OCI-M2 (cell line): ENCODE measurements at regions not wholly inside any gene's neighbourhood (a gene's known extent, or its start where the extent isn't known, plus 50 kb on each side); places are given as distances from the start of the nearest gene placed in this dataset.
"Not testable (repeated sequence)": the region's sequence is repeated elsewhere in the genome, so short reads cannot be mapped to it uniquely, and the experiment has no call there.

ENCODE experiments used
- DNase-seq: peaks from one replicate; lab custom pipeline; 2025; ENCODE audit not compliant: unreplicated experiment; lab: John Stamatoyannopoulos, UW

DNA sequence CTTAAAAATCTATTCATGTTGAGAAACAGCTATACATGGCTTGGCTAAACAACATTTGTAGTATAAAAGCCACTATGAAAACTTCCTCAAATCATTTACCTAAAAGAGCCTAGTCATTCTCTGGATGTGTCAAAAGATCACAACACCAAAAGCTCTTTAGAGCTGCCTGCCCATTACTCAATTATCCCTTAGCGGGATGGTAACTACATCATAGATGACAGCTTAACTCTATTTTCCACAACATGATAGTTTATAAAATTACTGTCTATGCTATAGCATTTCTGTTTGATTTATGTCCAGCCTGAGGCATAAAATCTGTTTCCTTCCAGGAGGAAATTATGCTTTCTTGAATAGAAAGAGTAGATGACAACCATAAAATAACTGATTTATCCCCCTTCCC, 777.6 kb upstream of the HS3ST5 start:
- no peak for DNase-seq

DNA sequence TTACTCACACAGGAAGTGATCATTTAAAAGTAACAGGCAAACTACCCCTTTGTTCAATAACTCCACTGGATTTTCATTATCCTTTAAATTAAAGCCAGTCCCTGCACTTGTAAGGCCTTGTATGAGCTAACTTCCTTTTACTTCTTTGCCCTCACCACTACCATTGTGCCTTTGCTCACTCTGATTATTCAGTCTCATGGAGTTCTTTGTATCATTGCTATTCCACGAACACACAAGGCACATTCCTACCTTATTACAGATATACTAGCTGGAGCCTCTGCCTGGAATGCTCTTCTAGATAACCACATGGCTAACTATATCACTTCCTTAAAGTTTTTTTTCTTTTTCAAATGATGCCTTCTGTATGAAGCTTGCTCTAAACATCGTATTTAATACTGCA, 748.6 kb upstream of the HS3ST5 start:
- DNase-seq: no peak

DNA sequence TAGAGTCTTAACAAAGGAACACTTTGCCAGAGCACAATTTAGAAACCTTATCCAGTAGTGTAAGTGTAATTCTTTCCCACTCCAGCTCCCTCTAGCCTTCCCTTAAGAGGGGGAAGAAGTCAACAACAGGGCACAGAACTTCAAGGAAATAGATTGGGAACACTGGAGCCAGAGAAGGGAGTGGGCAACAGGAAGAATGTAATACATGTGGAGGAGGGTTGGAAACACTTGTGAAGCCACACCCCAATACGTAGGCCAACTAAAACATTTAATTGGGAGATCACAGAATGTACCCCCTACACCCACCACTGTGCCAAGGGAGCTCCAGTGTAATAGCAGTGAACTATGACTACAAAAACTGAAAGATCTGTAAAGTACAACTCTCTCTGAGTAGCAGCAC, 735.7 kb upstream of the HS3ST5 start:
- no peak for DNase-seq

DNA sequence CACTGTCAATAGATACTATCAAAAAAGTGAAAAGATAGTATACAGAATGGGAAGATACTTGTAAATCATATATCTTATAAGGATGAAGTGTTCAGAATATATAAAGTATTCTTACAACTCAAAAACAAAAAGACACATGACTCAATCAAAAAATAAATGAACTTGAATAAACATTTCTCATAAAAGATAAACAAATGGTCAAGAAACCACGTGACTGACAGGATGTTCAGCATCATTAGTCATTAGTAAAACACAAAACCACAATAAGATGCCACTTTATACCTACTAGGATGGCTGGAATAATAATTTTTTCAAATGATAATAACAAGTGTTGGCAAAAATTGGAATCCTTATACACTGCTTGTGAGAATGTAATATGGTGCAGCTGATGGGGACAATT, 729.1 kb upstream of the HS3ST5 start:
- DNase-seq: no peak

DNA sequence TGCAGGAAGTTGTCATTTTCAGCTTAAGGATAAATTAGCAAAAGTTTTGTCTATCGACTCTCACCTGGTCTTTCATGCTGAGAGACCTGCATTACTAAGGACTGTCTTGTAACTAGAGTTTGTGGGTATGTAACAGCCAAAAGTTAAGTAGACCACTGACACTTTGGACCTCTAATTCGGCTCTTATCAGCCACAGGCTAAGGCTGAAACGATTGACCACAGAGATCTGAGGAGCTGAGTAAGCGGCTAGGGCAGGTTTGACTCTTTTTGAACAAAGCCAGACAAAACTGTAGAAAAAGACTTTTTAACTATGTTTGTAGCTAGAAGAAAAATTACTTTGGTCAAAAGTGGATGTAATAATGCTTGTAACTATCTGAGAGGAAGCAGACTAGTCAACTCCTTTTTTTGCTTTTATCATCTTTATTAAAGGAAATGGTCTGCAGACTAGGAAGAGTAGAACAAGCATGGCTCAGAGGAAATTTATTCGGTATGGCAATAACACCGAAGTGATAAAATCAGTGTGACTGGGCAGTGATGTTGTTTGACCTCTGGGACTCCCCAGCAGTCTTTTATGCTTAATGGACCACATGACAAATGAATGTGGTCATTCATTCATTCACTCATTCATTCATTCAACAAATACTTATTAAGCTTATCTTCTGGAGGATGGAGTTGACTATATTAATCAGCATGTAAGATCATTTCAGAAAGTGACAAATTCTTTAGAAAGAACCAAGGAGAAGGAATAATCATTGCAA, 725.0 kb upstream of the HS3ST5 start:
- DNase-seq: no peak

DNA sequence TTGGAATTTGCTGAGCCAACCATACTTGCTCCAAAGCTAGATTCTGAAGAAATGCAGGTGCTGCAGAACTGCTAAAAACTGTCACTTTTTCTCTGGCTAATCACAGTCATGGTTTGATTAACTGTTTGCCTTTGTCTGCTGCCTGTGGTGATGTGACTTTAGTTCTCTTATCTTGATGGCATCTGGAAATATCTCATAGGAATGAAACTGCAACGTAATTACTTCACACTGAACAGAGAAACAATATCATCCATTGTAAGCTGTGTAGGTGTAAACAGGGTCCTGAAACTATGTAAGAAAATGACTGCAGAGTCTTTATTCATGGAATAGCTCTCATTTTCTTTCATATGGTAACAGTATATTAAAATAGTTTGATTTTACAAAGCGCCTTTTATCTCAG, 721.9 kb upstream of the HS3ST5 start:
- DNase-seq: no peak

DNA sequence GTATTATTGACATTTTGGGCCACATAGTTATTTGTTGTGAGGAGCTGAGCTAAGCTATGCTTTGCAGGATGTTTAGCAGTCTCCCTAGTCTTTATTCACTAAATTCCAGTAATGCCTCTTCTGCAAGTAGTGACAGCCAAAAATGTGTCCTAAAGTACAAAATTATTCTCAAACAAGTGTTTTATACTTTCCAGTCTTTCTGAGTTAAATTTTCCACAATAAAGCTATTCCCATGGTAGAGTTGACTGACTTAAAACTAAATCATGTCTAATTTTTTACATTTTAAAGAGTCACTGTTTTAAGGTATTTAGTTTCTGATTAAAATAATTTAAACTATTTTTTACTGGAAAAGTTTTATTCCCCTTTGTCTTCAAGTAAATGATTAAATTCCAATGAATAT, 717.8 kb upstream of the HS3ST5 start:
- no peak for DNase-seq

DNA sequence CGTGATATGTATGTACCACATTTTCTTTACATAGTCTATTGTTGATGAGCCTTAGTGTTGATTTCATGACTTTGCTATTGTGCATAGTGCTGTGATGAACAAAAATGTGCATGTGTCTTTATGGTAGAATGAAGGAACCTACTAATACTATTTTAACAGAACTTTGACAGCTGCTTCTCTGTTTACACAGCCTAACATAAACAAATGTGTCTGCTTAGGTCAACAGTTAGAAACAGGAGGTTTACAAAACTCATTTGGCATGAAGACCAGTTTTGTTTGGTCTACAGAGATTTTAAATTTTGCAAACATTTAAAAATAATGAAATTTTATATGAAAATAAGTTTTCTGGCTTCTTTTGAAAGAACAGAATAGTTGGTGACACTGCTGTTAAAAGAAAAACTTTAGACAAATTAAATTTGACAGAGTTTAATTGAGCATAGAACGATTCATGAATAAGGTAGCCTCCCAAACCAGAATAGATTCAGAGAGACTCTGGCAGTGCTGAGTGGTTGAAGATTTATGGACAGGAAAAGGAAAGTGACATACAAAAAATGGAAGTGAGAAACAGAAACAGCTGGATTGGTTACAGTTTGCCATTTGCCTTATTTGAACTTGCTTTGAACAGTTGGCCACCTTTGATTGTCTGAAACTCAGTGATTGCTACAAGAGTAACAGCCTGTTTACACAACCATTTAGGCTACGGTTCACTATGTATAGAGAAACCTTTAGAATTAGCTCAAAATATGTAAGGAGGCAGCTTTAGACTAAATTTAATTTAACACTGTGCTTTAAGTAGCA, 715.8 kb upstream of the HS3ST5 start:
- no peak for DNase-seq

DNA sequence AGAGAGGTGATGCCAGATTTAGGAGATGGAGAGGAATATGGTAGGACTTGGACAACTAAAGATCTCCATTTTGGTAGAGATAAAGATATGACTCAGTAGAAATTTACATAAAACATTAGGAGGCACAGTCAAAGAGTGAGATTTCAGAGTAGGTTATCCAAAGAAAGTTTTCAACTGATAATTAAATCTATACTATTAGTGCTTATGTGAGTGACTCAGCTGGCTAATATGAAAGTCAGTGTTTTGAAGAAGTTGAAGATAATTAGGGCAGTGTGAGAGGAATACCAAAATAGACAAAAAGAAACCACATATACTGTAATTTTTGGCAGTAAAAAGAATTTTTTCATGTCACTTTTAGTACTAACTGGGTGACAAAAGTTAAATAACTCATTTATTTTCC, 712.8 kb upstream of the HS3ST5 start:
- no peak for DNase-seq

DNA sequence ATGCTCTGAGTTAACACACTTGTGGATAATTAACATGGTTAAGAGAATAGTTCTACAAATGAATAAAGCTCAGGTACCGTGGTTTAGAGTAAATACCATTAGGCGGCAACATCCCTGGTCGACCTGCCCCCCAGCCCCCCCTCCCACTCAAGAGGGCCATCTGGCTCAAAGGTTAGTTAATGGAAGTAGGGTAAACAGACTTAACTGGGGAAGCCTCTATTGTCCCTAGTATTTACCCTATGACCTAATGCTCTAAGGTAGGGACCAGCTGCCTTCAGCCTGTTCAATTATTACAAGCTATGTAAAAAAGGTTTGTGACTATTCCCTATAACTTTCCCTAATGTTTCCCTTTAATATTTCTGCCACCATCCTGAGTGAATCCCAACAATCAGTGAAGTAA, 711.4 kb upstream of the HS3ST5 start:
- DNase-seq: not testable (repeated sequence)

DNA sequence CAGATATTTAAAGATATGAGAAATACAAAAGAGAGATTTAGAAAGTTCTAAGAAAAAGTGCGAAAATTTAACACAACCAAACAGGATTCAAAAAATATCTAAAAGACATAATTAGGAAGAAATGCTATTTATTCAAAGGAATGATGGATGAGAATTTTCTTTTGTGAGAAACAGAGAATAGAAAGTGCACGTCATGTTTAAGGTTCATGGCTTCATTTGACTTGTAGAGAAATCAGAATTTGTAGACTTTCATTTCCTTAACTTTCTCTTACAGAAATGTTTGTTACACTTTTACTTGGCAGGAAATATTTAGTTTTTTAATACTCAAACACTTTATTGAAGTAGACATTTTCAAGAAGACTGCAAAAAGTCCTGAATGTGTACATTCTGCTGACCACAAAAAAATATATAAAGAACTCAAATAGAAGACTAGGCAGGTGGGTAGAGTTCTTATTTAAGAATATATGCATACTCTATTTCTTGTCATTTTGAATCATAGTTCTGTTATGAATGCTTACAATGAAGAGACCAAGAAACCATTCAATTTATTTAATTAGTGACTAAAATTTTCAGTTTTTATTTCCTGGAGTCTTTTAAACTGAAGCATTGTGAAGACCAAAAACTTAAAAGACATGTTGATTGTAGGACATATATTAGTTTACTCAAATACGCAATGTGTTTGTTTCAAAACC, 710.5 kb upstream of the HS3ST5 start:
- DNase-seq: no peak

DNA sequence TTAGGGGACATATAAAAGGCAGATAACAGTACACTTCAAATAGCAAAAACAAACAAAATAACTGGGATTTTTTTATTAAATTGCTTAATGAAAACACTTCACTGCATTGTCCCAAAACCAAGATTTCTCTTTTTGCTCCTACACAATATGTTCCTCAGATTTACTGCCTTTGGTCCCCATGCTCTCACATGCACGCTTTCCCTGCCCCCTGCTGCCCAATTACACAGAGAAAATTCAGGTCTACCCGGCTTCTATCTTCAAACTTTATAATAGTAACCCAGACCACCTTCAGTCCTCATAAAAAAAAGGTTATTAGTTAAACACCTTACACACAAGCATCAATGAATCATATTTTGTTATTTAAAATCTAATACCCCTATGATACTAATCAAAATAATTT, 673.8 kb upstream of the HS3ST5 start:
- DNase-seq: no peak

DNA sequence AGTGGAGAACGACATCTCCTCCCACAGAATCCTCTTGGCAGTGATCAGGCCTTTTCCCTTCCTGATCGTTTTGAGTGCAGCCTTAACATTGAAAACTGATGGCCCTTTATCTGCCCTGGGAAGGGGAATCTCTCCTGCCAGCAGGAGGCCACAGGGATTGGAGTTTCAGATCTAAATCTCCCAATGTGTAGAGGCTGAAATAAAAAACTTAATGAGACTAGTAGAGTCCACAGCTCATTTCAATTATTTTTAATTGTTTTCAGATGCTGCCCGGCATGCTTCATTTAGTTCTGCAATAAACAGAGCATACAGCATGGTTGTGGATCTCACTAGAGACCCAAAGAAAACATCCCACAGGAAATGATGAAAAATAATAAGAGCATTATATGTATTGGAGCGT, 662.2 kb upstream of the HS3ST5 start:
- DNase-seq: no peak

DNA sequence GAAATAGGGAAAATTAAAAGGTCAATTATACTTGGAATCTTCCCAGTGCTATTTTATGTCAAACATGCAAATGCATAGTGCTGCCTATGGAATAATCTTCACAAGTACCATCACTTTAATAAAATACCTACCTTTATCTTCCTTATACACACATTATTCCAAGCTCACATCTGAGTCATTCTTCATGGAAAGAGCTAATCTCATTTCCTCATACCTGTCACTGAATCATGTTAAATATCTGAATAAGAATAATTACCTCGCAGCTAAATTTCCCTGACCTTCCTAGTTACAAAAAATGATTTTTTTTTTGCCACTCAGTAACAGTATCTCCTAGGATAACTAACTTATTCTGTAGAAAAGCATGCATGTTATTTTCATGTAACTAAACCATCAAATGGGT, 661.4 kb upstream of the HS3ST5 start:
- DNase-seq: no peak

DNA sequence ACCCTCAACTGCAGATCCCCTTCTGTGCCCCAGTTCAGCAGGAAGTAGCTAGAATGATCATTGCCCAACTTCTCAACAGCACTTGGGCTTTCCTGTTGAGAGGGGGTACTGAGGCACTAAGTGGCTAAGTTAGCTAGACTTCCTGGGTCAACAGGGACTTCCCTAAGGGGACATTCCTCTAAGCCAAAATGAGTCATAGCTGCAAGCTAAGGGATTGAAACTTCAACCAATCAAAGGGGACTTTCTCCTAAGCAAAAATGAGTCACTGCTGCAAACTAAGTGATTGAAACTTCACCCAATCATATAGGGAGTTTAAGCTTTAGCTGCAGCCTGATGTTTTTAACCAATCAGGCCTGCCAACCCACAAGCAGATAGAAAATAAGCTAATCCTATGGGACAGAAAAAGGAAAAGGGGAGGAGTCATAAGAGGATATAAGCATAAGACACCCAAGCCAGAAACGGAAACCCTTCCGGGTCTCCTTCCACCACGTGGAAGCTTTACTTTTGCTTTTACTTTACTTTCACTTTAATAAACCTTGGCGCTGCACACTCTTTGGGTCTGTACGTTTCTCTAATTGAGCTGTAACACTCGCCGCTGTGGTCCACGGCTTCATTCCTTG, 659.0 kb upstream of the HS3ST5 start:
- DNase-seq: no peak

DNA sequence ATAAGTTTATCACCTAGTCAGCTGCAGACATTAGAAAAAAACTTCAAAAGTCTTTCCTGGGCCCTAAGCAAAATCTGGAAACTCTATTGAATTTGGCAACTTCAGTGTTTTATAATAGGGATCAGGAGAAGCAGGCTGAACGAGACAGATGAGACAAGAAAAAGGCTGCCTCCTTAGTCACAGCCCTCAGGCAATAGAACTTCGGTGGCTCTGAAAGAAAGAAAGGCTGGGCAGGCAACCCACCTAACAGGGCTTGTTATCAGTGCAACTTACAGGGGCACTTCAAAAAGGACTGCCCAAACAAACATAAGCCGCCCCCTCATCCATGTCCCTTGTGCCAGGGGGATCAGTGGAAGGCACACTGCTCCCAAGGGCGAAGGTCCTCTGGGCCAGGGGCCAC, 657.9 kb upstream of the HS3ST5 start:
- no peak for DNase-seq

DNA sequence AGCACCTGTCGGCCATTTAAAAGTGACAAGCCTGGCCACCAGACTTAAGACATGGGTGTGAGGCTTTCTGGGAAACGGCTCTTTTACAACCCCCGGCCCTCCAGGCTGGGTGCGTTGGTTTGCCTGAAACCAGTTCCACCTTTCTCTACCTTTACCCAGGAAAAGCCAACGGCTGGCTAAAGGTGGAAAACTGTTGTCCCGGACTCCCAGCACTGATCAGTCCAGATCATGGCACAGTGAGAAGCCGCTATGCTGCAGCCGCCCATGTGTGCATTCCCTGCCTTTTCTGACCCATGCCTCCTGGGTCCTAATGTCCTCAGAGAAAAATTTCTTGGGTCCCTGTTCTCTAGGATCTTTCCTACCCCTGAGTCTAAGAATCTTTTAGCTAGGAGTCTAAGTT, 655.7 kb upstream of the HS3ST5 start:
- DNase-seq: no peak

DNA sequence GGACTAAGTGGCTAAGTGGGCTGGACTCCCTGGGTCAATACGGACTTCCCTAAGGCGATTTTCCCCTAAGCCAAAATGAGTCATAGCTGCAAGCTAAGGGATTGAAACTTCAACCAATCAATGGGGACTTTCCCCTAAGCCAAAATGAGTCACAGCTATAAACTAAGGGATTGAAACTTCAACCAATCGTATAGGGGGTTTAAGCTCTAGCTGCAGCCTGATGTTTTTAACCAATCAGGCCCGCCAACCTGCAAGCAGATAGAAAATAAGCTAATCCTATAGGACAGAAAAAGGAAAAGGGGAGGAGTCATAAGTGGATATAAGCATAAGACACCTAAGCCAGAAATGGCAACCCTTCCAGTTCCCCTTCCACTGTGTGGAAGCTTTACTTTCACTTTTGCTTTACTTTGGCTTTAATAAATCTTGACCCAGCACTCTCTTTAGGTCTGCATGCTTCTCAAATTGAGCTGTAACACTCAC, 655.0 kb upstream of the HS3ST5 start:
- DNase-seq: no peak

DNA sequence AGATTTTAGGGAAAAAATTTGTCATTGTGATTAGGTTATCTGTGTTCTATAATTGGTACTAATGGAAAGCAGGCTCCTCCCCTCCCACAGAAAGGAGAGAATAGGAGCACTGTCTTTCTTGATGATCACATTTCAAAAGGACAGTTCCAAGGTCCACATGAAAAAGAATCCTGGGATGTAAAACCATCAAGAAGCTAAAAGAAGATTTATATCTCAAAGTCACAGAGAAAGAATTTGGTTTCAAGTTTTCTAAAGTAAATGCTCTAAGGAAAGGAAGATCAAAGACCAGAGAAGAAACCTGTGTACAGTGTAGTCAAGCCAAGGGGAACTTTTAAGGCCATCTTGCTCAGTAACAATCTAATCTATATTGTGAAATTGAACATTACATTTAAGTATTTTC, 652.7 kb upstream of the HS3ST5 start:
- DNase-seq: no peak

DNA sequence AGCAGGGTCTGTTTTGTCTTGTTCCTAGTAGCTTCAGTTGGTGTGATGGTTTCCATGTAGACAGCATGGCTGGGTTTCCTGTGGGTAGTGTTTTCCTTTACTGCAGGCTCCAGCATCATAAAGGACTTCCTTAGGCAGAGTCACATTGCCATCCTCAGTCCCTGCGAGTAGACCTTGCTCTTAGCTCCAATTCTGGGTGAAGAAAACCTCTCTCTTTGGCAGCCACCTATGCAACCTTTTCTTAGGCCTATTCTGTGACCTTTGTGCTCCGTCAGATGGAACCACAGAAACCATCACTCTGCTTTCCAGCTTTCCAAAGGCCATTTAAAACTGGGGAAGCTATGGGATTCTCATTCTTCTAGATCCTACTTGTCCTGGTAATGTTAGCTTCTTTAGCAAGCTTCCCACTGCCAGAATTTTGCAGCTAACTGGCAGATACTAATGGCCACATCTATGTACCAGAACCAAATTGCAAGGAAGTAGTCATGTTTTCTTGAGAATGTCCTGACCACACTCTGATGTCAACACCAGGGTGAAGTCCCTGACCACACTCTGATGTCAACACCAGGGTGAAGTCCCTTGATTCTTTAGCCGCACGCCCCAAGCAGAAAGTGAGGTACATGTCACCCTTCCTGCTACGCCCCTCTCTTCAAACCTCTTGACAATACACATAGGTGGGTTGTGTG, 646.6 kb upstream of the HS3ST5 start:
- no peak for DNase-seq

DNA sequence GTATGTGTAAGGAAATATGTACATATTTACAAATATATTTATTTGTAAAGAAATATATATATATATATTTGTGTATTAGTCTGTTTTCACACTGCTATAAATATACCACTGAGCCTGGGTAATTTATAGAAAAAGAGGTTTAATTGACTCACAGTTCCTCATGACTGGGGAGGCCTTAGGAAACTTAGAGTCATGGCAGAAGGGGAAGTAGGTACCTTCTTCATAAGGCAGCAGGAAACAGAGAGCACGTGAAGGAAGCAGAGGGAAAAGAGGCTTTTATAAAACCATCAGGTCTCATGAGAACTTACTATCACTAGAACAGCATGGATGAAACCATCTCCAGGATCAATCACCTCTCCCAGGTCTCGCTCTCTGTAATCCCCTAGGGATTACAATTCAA, 644.5 kb upstream of the HS3ST5 start:
- no peak for DNase-seq
